ENCODE measurements at regions not wholly inside any gene's neighbourhood (a gene's known extent, or its start where the extent isn't known, plus 50 kb on each side); places are given as distances from the start of the nearest gene placed in this dataset.

- no peaks in the 10 kb centered on the region for H3K36me3 Mint-ChIP-seq
- ATAC-seq (no peak), DNase-seq (ENCODE audit: low spot score) (no peak)
- no peaks in the 10 kb centered on the region for H3K27me3 Mint-ChIP-seq
- H3K4me3 Mint-ChIP-seq = no peak overlapping the region
- no peaks in the 10 kb centered on the region for H3K9me3 Mint-ChIP-seq
- H3K4me1 Mint-ChIP-seq (ENCODE audit: low read depth in 2 of 2) = no peaks in the 10 kb centered on the region
- no peak overlapping the region for H3K27ac Mint-ChIP-seq
Measured at GRCh38 chr7:13028036-13028824, 340.8 kb downstream of the ARL4A start.

GRCh38 chr7:13028825-13029099 lies 341.3 kb downstream of the ARL4A start:
- H3K27ac Mint-ChIP-seq = no peak overlapping the region
- ATAC-seq = no peak
- no peaks in the 10 kb centered on the region for H3K9me3 Mint-ChIP-seq
- H3K4me3 Mint-ChIP-seq = no peak overlapping the region
- no peaks in the 10 kb centered on the region for H3K36me3 Mint-ChIP-seq
- no peak for DNase-seq (ENCODE audit: low spot score)
- H3K4me1 Mint-ChIP-seq (ENCODE audit: low read depth in 2 of 2) = no peaks in the 10 kb centered on the region
- H3K27me3 Mint-ChIP-seq = no peaks in the 10 kb centered on the region

DNA sequence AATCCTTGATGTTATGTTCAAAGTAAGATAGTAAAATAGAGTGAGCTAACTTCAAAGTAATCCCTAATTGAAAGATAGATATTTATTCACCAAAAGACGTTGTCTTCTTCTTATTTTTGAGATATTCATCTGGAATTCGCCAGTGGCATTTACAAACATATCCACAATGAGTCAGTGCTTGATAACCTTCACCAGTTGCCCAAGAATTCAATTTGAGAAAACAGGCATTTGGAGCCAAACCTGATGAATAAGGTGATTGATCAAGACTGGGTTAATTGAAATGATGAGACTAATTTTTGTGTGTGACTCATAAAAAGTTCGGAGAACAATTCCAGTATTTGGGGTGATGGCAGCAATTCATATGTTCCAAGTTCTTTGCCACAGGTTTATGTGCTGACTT lies 344.0 kb downstream of the ARL4A start:
- Mint-ChIP-seq H3K27ac (no peak overlapping the region), H3K9me3 (peaks cover 4% of the 10 kb centered on the region), H3K4me1 (ENCODE audit: low read depth in 2 of 2) (no peaks in the 10 kb centered on the region), H3K27me3 (no peaks in the 10 kb centered on the region), H3K36me3 (no peaks in the 10 kb centered on the region), H3K4me3 (no peak overlapping the region)
- DNase-seq (ENCODE audit: low spot score) = no peak
- ATAC-seq = no peak

DNA sequence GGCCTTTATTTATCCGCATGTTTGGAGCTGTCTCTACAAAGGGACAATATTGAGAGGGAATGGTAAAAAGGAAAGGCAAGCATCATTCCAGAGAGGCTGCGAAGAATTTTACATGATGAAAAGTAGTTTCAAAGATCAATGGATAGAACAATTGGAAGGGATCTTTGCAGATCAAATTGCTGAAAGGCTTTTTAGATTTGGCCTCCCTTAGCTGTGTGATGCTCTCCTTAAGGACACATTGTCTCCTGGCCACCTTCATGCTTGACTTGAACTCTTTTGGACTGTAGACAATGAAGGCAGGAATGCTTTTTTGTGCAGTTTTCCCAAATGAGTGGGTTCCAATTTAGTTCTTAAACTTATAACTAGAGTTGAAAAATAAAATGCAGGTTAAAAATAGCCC lies 344.7 kb downstream of the ARL4A start:
- peaks cover 4% of the 10 kb centered on the region for H3K9me3 Mint-ChIP-seq
- no peak overlapping the region for H3K4me3 Mint-ChIP-seq
- H3K27ac Mint-ChIP-seq = no peak overlapping the region
- H3K27me3 Mint-ChIP-seq = no peaks in the 10 kb centered on the region
- no peaks in the 10 kb centered on the region for H3K36me3 Mint-ChIP-seq
- H3K4me1 Mint-ChIP-seq (ENCODE audit: low read depth in 2 of 2) = no peaks in the 10 kb centered on the region
- ATAC-seq (no peak), DNase-seq (ENCODE audit: low spot score) (no peak)

- ATAC-seq = no peak
- no peak for DNase-seq (ENCODE audit: low spot score)
Measured at GRCh38 chr7:13032576-13032975, 345.1 kb downstream of the ARL4A start.

DNA sequence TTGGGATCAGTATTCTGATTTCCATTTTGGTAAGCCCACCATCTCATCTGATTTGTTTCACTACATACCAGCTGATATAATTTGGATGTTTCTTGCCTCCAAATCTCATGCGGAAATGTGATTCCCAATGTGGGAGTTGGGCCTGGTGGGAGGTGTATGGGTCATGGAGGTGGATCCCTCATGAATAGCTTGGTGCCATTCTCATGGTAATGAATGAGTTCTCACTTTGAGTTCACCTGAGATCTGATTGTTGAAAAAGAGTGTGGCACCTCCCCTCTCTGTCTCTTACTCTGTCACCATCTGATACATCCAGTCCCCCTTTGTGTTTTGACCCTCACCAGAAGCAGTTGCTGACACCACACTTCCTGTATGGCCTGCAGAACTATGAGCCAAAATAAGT lies 347.3 kb downstream of the ARL4A start:
- ATAC-seq (no peak), DNase-seq (ENCODE audit: low spot score) (no peak)
- Mint-ChIP-seq H3K4me1 (ENCODE audit: low read depth in 2 of 2) (no peaks in the 10 kb centered on the region), H3K27ac (no peak overlapping the region), H3K9me3 (peaks cover 4% of the 10 kb centered on the region), H3K36me3 (no peaks in the 10 kb centered on the region), H3K4me3 (no peak overlapping the region), H3K27me3 (no peaks in the 10 kb centered on the region)

More at GRCh38 chr7:13032576-13032975, 345.1 kb downstream of the ARL4A start:
- Mint-ChIP-seq H3K9me3 (peaks cover 4% of the 10 kb centered on the region), H3K27me3 (no peaks in the 10 kb centered on the region), H3K36me3 (no peaks in the 10 kb centered on the region), H3K4me1 (ENCODE audit: low read depth in 2 of 2) (no peaks in the 10 kb centered on the region), H3K27ac (no peak overlapping the region), H3K4me3 (no peak overlapping the region)

DNA sequence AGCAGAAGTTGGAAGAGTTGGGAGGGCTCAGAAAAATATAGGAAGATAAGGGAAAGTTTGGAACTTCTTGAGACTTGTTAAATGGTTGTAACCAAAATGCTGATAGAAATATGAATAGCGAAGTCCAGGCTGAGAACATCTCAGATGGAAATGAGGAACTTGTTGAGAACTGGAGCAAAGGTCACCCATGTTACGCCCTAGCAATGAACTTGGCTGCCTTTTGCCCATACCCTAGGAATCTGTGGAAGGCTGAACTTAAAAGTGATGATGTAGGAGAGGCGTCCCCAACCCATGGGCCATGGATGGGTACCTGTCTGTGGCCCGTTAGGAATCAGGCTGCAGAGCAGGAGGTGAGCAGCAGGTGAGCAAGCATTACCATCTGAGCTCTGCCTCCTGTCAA lies 347.8 kb downstream of the ARL4A start:
- no peaks in the 10 kb centered on the region for H3K4me1 Mint-ChIP-seq (ENCODE audit: low read depth in 2 of 2)
- no peak overlapping the region for H3K4me3 Mint-ChIP-seq
- peaks cover 4% of the 10 kb centered on the region for H3K9me3 Mint-ChIP-seq
- DNase-seq (ENCODE audit: low spot score) (no peak), ATAC-seq (no peak)
- no peaks in the 10 kb centered on the region for H3K27me3 Mint-ChIP-seq
- no peak overlapping the region for H3K27ac Mint-ChIP-seq
- H3K36me3 Mint-ChIP-seq = no peaks in the 10 kb centered on the region

DNA sequence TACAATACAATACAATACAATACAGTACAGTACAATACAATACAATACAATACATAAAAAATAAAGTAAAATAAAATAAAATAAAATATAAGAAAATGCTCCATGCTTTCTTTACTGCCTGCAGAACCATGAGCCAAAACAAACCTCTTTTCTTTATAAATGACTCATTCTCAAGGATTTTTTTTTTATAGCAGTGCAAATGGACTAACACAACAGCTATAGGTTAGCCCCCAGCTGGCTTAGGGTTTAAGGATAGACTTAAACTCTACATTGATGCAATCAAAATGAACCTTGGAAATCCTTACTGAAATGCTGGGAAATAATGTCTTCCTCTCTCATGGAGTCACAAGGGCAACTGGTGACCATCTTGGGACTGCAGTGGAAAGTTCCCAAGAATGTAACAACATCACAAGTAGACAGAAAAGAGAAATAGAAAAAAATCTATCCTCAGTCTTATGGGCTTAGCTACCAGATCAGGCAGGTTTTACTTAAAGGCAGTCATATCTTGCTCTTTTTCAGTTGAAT lies 348.9 kb downstream of the ARL4A start:
- H3K4me1 Mint-ChIP-seq (ENCODE audit: low read depth in 2 of 2) = no peaks in the 10 kb centered on the region
- H3K27me3 Mint-ChIP-seq = no peaks in the 10 kb centered on the region
- ATAC-seq (no peak), DNase-seq (ENCODE audit: low spot score) (no peak)
- H3K27ac Mint-ChIP-seq = no peak overlapping the region
- no peak overlapping the region for H3K4me3 Mint-ChIP-seq
- H3K9me3 Mint-ChIP-seq = peaks cover 4% of the 10 kb centered on the region
- no peaks in the 10 kb centered on the region for H3K36me3 Mint-ChIP-seq

DNA sequence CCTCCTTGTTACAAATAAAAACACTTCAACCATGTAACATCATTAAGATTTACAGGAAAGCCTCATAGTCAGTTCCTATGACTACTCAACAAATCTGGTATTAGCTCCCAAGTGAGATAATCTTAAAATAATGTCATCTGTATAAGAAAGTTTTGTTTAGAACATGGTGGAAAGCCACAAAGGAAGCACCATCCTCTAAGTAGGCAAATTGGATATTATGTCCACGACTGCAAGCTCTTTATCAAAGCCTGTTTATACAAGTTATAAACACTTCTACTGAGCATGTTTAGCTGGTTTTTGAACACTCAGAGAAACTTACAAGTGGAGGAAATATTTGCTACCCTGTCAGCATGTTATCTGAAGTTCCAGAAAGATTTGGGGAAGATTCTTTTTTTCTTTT lies 349.8 kb downstream of the ARL4A start:
- peaks cover 4% of the 10 kb centered on the region for H3K9me3 Mint-ChIP-seq
- no peak overlapping the region for H3K4me3 Mint-ChIP-seq
- no peaks in the 10 kb centered on the region for H3K4me1 Mint-ChIP-seq (ENCODE audit: low read depth in 2 of 2)

DNA sequence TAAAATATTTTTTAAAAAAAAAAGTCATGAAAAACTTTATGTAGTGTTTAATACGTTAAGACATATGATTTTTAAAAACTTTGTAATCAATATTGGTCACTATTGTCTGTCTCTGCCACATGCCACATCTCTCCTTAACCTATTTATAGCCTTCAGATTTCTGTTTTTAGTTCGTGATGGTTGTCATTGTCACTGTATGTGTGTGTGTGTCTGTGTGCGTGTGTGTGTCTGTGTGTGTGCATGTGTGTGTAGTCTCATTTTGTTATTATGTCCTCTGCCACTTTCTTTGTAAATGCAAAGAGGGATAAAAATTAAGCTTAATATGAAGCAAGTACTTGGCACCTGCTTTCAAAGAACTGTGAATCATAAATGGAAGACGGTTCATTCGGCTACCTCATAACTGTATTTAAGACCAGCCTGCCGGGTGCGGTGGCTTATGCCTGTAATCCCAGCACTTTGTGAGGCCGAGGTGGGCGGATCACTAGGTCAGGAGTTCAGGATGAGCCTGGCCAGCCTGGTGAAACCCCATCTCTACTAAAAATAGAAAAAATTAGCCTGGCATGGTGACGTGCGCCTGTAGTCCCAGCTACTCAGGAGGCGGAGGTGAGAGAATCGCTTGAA lies 354.0 kb downstream of the ARL4A start:
- Mint-ChIP-seq H3K27me3 (peaks cover 0 to 2% of the 10 kb centered on the region in 2 donors), H3K4me3 (no peak overlapping the region), H3K4me1 (ENCODE audit: low read depth in 2 of 2) (no peaks in the 10 kb centered on the region), H3K36me3 (no peaks in the 10 kb centered on the region), H3K27ac (no peak overlapping the region), H3K9me3 (peaks cover 4% of the 10 kb centered on the region)
- ATAC-seq = no peak
- no peak for DNase-seq (ENCODE audit: low spot score)

More for the DNA sequence above, 349.8 kb downstream of the ARL4A start:
- DNase-seq (ENCODE audit: low spot score) (no peak), ATAC-seq (no peak)
- H3K27ac Mint-ChIP-seq = no peak overlapping the region
- H3K27me3 Mint-ChIP-seq = no peaks in the 10 kb centered on the region
- H3K36me3 Mint-ChIP-seq = no peaks in the 10 kb centered on the region

DNA sequence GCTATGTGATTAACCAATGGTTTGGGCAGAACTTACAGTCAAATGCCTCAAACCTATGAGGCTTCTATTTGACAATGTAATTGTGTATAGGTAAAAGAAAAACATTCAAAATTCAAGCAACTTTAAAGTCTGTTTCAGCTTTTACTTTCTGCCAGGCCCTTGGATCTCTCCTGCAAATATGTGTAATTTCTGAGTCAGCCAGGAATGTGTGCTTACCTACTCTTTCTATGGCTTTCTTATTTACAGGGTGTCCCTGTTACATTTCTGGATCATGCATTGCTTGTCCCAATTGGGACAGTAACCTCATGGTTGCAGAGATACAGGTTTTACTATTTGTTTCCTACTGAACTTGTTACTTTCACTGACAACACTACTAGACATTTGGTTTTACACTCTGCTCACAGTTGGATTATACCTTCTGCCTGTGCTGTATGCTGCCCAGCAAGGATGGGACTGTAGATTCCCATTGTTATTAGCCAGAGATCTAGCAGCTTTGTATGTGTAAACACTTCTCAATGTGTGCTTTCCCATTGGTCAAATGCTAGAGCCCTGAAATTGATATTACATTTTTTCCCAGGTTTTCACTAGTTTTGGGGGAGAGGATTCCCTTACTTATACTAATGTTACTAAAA lies 355.3 kb downstream of the ARL4A start:
- no peak for ATAC-seq
- no peaks in the 10 kb centered on the region for H3K4me1 Mint-ChIP-seq (ENCODE audit: low read depth in 2 of 2)
- H3K27me3 Mint-ChIP-seq = peaks cover 0 to 2% of the 10 kb centered on the region in 2 donors

GRCh38 chr7:13044309-13044708 lies 356.9 kb downstream of the ARL4A start:
- peaks cover 4% of the 10 kb centered on the region for H3K9me3 Mint-ChIP-seq
- peaks cover 0 to 2% of the 10 kb centered on the region in 2 donors for H3K27me3 Mint-ChIP-seq

More for the DNA sequence above, 355.3 kb downstream of the ARL4A start:
- H3K9me3 Mint-ChIP-seq = peaks cover 4% of the 10 kb centered on the region
- H3K36me3 Mint-ChIP-seq = no peaks in the 10 kb centered on the region
- no peak for DNase-seq (ENCODE audit: low spot score)
- no peak overlapping the region for H3K4me3 Mint-ChIP-seq
- H3K27ac Mint-ChIP-seq = no peak overlapping the region

GRCh38 chr7:13047061-13047460 lies 359.6 kb downstream of the ARL4A start:
- DNase-seq (ENCODE audit: low spot score) (no peak), ATAC-seq (no peak)
- Mint-ChIP-seq H3K27ac (no peak overlapping the region), H3K4me1 (ENCODE audit: low read depth in 2 of 2) (no peaks in the 10 kb centered on the region), H3K36me3 (no peaks in the 10 kb centered on the region), H3K27me3 (peaks cover 0 to 2% of the 10 kb centered on the region in 2 donors), H3K9me3 (peaks cover 4% of the 10 kb centered on the region), H3K4me3 (no peak overlapping the region)

More at GRCh38 chr7:13044309-13044708, 356.9 kb downstream of the ARL4A start:
- ATAC-seq (no peak), DNase-seq (ENCODE audit: low spot score) (no peak)
- Mint-ChIP-seq H3K4me1 (ENCODE audit: low read depth in 2 of 2) (no peaks in the 10 kb centered on the region), H3K36me3 (no peaks in the 10 kb centered on the region), H3K27ac (no peak overlapping the region), H3K4me3 (no peak overlapping the region)

- peaks cover 0 to 2% of the 10 kb centered on the region in 2 donors for H3K27me3 Mint-ChIP-seq
- H3K9me3 Mint-ChIP-seq = no peaks in the 10 kb centered on the region
- DNase-seq (ENCODE audit: low spot score) (no peak), ATAC-seq (no peak)
- no peaks in the 10 kb centered on the region for H3K36me3 Mint-ChIP-seq
- no peak overlapping the region for H3K27ac Mint-ChIP-seq
- H3K4me3 Mint-ChIP-seq = no peak overlapping the region
- no peaks in the 10 kb centered on the region for H3K4me1 Mint-ChIP-seq (ENCODE audit: low read depth in 2 of 2)
Measured at GRCh38 chr7:13049946-13050345, 362.5 kb downstream of the ARL4A start.

All from natural killer cell treated with Interleukin-12 subunit alpha and Interleukin-12 subunit beta and Interleukin-15 and Interleukin-18, amount 100 ng/mL, for 72 hours (primary cell).